ENCODE measurements at regions not wholly inside any gene's neighbourhood (a gene's known extent, or its start where the extent isn't known, plus 50 kb on each side); places are given as distances from the start of the nearest gene placed in this dataset.

- no peak for TF ChIP-seq POLR2A (IDR thresholded peaks at IDR 0.05; ENCODE audit: borderline replicate concordance, extremely low read depth, insufficient read depth, insufficient read length)
- TF ChIP-seq CTCF (IDR thresholded peaks at IDR 0.05 in 2 of 3, conservative IDR thresholded peaks at IDR 0.05 in 1 of 3; ENCODE audit: borderline replicate concordance in 1 of 3, insufficient read depth in 1 of 3, low read depth in 2 of 3, low read length in 2 of 3): no peak
- TF ChIP-seq SIN3A (IDR thresholded peaks at IDR 0.05; ENCODE audit: low read depth): no peak
- no peak for TF ChIP-seq POLR2AphosphoS5 (IDR thresholded peaks at IDR 0.05; ENCODE audit: low read depth, low read length)
- TF ChIP-seq ZNF274 (IDR thresholded peaks at IDR 0.05; ENCODE audit: low read depth, low read length): no peak
- TF ChIP-seq MAX (IDR thresholded peaks at IDR 0.05): no peak
Measured at GRCh38 chr5:155136216-155136850, 122.8 kb downstream of the KIF4B start.
